MM.1S (cell line): ENCODE measurements at regions not wholly inside any gene's neighbourhood (a gene's known extent, or its start where the extent isn't known, plus 50 kb on each side); places are given as distances from the start of the nearest gene placed in this dataset.

Experiments
- EZH2 ChIP-seq: fragments of 300-600 bp; sonication (generic); optimal IDR thresholded peaks from 2 replicates; pipeline ENCODE3; 2017; ENCODE audit warnings: low read depth, mild to moderate bottlenecking, antibody characterized with exemption, low read length, mixed read lengths
- EZH2phosphoT487 ChIP-seq: fragments of 300-600 bp; sonication (generic); IDR thresholded peaks from 2 replicates; pipeline ENCODE4 v1.6.1; 2018; ENCODE audit warnings: antibody characterized with exemption, low read length
- TF ChIP-seq, protein P1 (sequence below): fragments of 300-600 bp; sonication (generic); IDR thresholded peaks from 2 replicates; pipeline ENCODE4 v1.5.1; 2016; ENCODE audit warnings: antibody characterized with exemption, low read length, mixed read lengths

DNA sequence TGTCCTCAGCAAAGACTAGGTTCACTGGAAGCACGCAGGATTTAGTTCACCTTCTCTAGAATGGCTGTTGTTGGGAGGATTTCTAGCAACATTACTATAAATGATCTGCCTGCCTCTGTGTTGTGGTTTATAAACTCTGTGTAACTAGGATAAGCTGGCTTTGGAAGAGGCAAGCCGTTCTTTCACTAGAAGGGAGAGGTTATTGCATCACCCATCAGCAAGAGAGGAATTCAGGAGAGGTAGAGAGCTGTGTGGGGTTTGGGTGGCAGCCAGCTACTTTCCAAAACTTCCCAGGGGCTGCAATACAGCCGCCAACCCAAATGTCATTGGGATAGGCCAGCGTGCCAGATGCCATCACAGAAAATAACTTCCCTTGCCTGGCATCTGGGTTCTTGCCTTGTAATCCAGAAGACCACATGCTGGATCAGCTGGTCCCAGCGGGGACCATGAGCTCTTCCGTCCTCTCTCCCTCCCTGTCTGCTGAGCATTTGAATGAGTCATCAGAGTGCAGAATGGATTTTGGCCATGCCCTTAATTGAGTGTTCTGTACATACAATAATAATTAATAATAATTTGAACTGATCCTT is 95.7 kb upstream of the RBFOX1 start:
- TF ChIP-seq, protein P1, sequence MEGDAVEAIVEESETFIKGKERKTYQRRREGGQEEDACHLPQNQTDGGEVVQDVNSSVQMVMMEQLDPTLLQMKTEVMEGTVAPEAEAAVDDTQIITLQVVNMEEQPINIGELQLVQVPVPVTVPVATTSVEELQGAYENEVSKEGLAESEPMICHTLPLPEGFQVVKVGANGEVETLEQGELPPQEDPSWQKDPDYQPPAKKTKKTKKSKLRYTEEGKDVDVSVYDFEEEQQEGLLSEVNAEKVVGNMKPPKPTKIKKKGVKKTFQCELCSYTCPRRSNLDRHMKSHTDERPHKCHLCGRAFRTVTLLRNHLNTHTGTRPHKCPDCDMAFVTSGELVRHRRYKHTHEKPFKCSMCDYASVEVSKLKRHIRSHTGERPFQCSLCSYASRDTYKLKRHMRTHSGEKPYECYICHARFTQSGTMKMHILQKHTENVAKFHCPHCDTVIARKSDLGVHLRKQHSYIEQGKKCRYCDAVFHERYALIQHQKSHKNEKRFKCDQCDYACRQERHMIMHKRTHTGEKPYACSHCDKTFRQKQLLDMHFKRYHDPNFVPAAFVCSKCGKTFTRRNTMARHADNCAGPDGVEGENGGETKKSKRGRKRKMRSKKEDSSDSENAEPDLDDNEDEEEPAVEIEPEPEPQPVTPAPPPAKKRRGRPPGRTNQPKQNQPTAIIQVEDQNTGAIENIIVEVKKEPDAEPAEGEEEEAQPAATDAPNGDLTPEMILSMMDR = no peak
- TF ChIP-seq EZH2phosphoT487 (no peak), EZH2 (no peak)
